NCI-H748 treated with DMSO at 0.1 percent for 48 hours (cell line): ENCODE measurements at regions not wholly inside any gene's neighbourhood (a gene's known extent, or its start where the extent isn't known, plus 50 kb on each side); places are given as distances from the start of the nearest gene placed in this dataset.
A peak's percentile ranks its signal among the peaks of the same experiment; 100 is the strongest.
"Not testable (repeated sequence)": the region's sequence is repeated elsewhere in the genome, so short reads cannot be mapped to it uniquely, and the experiment has no call there.

ENCODE experiments used
- DNase-seq: peaks from one replicate; lab custom pipeline; 2025; lab: John Stamatoyannopoulos, UW

GRCh38 chr10:125554016-125554703 is 128.8 kb downstream of the TEX36 start:
- no peak for DNase-seq

- DNase-seq = no peak
Measured at GRCh38 chr10:125553091-125553490, 129.9 kb downstream of the TEX36 start.

- DNase-seq = no peak
Measured at GRCh38 chr10:125551247-125551646, 131.7 kb downstream of the TEX36 start.

GRCh38 chr10:125550362-125550761 is 132.6 kb downstream of the TEX36 start:
- no peak for DNase-seq

- no peak for DNase-seq
Measured at GRCh38 chr10:125549653-125550052, 133.3 kb downstream of the TEX36 start.

- no peak for DNase-seq
Measured at GRCh38 chr10:125548878-125549277, 134.1 kb downstream of the TEX36 start.

- no peak for DNase-seq
Measured at GRCh38 chr10:125548356-125548755, 134.6 kb downstream of the TEX36 start.

- no peak for DNase-seq
Measured at GRCh38 chr10:125547010-125547650, 135.8 kb downstream of the TEX36 start.

GRCh38 chr10:125543796-125544195 is 139.2 kb downstream of the TEX36 start:
- DNase-seq = no peak

GRCh38 chr10:125538947-125539731 is 143.8 kb downstream of the TEX36 start:
- DNase-seq = peak; percentile 87

GRCh38 chr10:125536236-125536635 is 146.7 kb downstream of the TEX36 start:
- DNase-seq = no peak

- no peak for DNase-seq
Measured at GRCh38 chr10:125535559-125535958, 147.4 kb downstream of the TEX36 start.

GRCh38 chr10:125534515-125534914 is 148.4 kb downstream of the TEX36 start:
- no peak for DNase-seq

GRCh38 chr10:125533866-125534265 is 149.1 kb downstream of the TEX36 start:
- DNase-seq = no peak

- DNase-seq = peak; percentile 69
Measured at GRCh38 chr10:125531465-125531864, 151.5 kb downstream of the TEX36 start.

- no peak for DNase-seq
Measured at GRCh38 chr10:125523347-125523746, 159.6 kb downstream of the TEX36 start.

- DNase-seq = no peak
Measured at GRCh38 chr10:125521721-125522680, 161.0 kb downstream of the TEX36 start.

- no peak for DNase-seq
Measured at GRCh38 chr10:125520968-125521367, 162.0 kb downstream of the TEX36 start.

GRCh38 chr10:125518397-125518796 is 164.6 kb downstream of the TEX36 start:
- DNase-seq = not testable (repeated sequence)

GRCh38 chr10:125515571-125515970 is 167.4 kb downstream of the TEX36 start:
- no peak for DNase-seq

GRCh38 chr10:125514206-125515162 is 168.5 kb downstream of the TEX36 start:
- DNase-seq = no peak
